Thoracic aorta (tissue), 2 donors: ENCODE measurements at regions not wholly inside any gene's neighbourhood (a gene's known extent, or its start where the extent isn't known, plus 50 kb on each side); places are given as distances from the start of the nearest gene placed in this dataset.

Source experiments
- ATAC-seq: fragments of 150-250 bp; one replicate; pipeline ENCODE4 v1.8.0; 2017; ENCODE audit warnings: low read depth; ENCODE audit not compliant: insufficient number of reproducible peaks, low FRiP score
- DNase-seq: peaks from one replicate; pipeline ENCODE4 v3.0.0-alpha.2; 2020; ENCODE audit warnings: low spot score
- H3K27ac ChIP-seq, 2 donors: fragments of 200-600 bp; sonication (generic); 1 replicate in 1 of 2; 2 replicates in 1 of 2; pipeline ENCODE4 v1.5.1; 2016; ENCODE audit warnings: mild to moderate bottlenecking in 2 of 2, moderate library complexity in 2 of 2
- H3K27me3 ChIP-seq: fragments of 200-600 bp; sonication (generic); replicated peaks from 2 replicates; pipeline ENCODE4 v1.6.0; 2016; ENCODE audit warnings: mild to moderate bottlenecking; ENCODE audit not compliant: insufficient read depth
- H3K36me3 ChIP-seq: fragments of 200-600 bp; sonication (generic); one replicate; pipeline ENCODE4 v1.5.1; 2016
- H3K4me1 ChIP-seq, 2 donors: fragments of 200-600 bp; sonication (generic); 1 replicate in 1 of 2; 2 replicates in 1 of 2; pipeline versions ENCODE4 v1.5.1 to v1.6.0; 2016; ENCODE audit warnings: low read depth in 2 of 2, mild to moderate bottlenecking in 1 of 2; ENCODE audit not compliant: control insufficient read depth in 1 of 2
- H3K4me3 ChIP-seq: fragments of 200-600 bp; sonication (generic); 2 replicates; pipeline ENCODE4 v1.5.1; 2016; ENCODE audit warnings: mild to moderate bottlenecking
- H3K9me3 ChIP-seq: fragments of 200-600 bp; sonication (generic); 2 replicates; pipeline ENCODE4 v1.5.1; 2016
- TF ChIP-seq, protein P1 (sequence below): fragments of 200-600 bp; sonication (generic); IDR thresholded peaks from one replicate; pipeline ENCODE4 v1.5.1; 2019; ENCODE audit warnings: antibody characterized with exemption

DNA sequence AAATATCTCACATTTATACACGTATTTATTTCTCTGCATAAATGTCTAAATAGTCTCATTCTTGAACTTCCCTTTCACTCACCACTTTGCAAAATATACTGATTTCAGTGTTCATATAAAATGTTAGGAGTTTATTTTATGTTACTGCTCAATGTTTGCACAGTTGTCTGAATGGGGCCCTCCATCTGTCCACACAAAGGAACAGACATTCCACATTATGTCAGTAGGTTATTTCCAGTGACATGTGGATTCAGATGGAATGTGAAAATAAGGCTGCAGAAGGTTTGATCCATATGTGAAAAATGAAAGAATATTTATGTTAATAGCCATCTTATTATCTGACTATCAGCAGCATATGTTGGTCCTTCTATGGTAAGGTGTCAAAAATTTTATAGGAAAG, 994.4 kb upstream of the SEL1L start:
- no peaks in the 10 kb centered on the region for H3K9me3 ChIP-seq
- no peak overlapping the region for H3K4me3 ChIP-seq
- DNase-seq (no peak), ATAC-seq (no peak)
- H3K4me1 ChIP-seq: no peaks in the 10 kb centered on the region
- H3K27me3 ChIP-seq: no peaks in the 10 kb centered on the region
- H3K27ac ChIP-seq: no peak overlapping the region
- no peaks in the 10 kb centered on the region for H3K36me3 ChIP-seq
- TF ChIP-seq, protein P1, sequence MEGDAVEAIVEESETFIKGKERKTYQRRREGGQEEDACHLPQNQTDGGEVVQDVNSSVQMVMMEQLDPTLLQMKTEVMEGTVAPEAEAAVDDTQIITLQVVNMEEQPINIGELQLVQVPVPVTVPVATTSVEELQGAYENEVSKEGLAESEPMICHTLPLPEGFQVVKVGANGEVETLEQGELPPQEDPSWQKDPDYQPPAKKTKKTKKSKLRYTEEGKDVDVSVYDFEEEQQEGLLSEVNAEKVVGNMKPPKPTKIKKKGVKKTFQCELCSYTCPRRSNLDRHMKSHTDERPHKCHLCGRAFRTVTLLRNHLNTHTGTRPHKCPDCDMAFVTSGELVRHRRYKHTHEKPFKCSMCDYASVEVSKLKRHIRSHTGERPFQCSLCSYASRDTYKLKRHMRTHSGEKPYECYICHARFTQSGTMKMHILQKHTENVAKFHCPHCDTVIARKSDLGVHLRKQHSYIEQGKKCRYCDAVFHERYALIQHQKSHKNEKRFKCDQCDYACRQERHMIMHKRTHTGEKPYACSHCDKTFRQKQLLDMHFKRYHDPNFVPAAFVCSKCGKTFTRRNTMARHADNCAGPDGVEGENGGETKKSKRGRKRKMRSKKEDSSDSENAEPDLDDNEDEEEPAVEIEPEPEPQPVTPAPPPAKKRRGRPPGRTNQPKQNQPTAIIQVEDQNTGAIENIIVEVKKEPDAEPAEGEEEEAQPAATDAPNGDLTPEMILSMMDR: no peak

DNA sequence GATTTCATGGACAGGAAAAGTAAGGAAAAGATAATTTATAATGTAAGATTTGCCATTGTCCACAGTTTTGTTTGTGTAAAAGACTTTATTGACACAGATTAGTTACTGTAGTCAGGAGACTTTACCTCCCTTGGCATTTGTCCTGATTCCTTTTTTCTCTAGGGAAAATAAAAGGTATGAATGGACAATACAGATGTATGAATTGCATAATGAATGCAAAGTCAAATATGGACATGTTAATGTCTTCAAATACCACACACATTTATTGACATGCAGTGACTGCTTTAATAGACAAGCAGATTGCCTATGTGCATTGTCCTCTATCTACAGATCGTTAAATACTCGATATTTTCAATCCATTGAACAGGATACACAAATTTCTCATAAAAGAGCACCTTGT, 999.7 kb upstream of the SEL1L start:
- ATAC-seq (no peak), DNase-seq (no peak)
- Histone ChIP-seq H3K36me3 (no peaks in the 10 kb centered on the region), H3K4me3 (no peak overlapping the region), H3K27me3 (no peaks in the 10 kb centered on the region), H3K9me3 (no peaks in the 10 kb centered on the region), H3K27ac (no peak overlapping the region), H3K4me1 (no peaks in the 10 kb centered on the region)
- TF ChIP-seq, protein P1: no peak

DNA sequence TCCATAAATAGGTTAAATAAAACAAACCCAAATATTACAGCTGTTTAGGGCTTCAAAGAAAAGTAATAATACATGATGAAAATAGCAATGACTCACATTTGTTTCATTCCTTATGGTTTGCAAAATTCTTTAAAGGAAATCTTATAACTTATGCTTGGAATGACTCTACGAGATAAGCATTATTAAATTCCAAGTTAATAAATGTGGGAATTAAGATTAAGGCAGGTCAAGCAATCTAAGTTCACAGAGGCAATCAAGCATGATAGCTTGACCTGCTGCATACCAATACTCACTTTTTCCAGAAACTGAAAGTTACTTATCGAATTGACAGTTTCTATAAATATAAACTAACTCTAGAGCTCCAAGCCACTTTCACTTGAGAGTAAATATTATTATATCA, 1002.9 kb upstream of the SEL1L start:
- no peak overlapping the region for H3K27ac ChIP-seq
- H3K9me3 ChIP-seq: no peaks in the 10 kb centered on the region
- no peak overlapping the region for H3K4me3 ChIP-seq
- H3K4me1 ChIP-seq: no peaks in the 10 kb centered on the region
- ATAC-seq (no peak), DNase-seq (no peak)
- H3K27me3 ChIP-seq: no peaks in the 10 kb centered on the region
- TF ChIP-seq, protein P1: no peak
- H3K36me3 ChIP-seq: no peaks in the 10 kb centered on the region

DNA sequence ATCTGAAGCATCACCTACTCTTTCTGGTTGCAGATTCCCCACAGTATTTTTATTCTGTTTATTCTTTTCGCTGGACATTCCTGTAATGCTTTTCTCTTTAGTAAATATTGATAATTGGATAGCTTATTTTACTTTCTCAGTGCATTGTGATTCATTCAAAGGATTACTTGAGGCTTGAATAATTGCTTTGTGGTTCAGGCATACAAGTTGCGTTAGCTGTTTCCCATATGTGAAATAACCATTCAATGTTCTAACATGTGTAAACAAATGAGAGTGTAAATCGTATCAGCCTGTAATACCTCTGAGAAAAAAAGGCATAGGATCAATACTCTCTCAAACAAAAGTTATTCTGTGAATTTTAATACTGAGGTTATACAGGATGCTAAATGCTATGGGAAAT, 1004.2 kb upstream of the SEL1L start:
- Histone ChIP-seq H3K9me3 (no peaks in the 10 kb centered on the region), H3K4me1 (no peaks in the 10 kb centered on the region), H3K27ac (no peak overlapping the region), H3K27me3 (no peaks in the 10 kb centered on the region), H3K36me3 (no peaks in the 10 kb centered on the region), H3K4me3 (no peak overlapping the region)
- ATAC-seq (no peak), DNase-seq (no peak)
- TF ChIP-seq, protein P1: no peak

DNA sequence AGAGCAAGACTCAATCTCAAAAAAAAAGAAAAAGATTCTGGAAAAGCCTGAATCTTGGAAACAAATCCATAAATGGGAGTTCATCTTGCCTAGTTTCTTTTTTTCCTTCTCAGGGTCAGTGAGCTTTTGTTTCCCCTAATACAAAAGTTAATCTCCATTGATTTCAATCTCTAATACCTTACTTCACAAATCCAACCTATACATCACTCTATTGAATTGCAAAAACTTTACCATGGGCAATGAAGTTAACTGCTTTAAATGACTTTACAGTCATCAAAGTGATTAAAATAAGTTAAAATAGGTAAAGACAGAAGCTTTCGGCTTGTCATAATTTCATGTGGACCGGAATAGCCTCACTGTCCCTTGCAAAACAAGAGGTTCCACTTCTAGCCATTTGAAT, 1012.7 kb upstream of the SEL1L start:
- no peak for DNase-seq
- Histone ChIP-seq H3K9me3 (no peaks in the 10 kb centered on the region), H3K4me3 (no peak overlapping the region), H3K36me3 (no peaks in the 10 kb centered on the region), H3K27ac (no peak overlapping the region), H3K27me3 (no peaks in the 10 kb centered on the region), H3K4me1 (no peaks in the 10 kb centered on the region)
- TF ChIP-seq, protein P1: no peak
- no peak for ATAC-seq
